ENCODE measurements at regions not wholly inside any gene's neighbourhood (a gene's known extent, or its start where the extent isn't known, plus 50 kb on each side); places are given as distances from the start of the nearest gene placed in this dataset.

- no peak for TF ChIP-seq CTCF (IDR thresholded peaks at IDR 0.05)
Observed at GRCh38 chr5:167726642-167727041, 564.8 kb upstream of the WWC1 start.

- TF ChIP-seq CTCF (IDR thresholded peaks at IDR 0.05) = no peak
Observed at GRCh38 chr5:167730121-167730520, 561.3 kb upstream of the WWC1 start.

GRCh38 chr5:167730656-167731055 is 560.8 kb upstream of the WWC1 start:
- TF ChIP-seq CTCF (IDR thresholded peaks at IDR 0.05) = no peak

- TF ChIP-seq CTCF (IDR thresholded peaks at IDR 0.05) = no peak
Observed at GRCh38 chr5:167731951-167732350, 559.5 kb upstream of the WWC1 start.

- TF ChIP-seq CTCF (IDR thresholded peaks at IDR 0.05) = no peak
Observed at GRCh38 chr5:167732499-167732898, 558.9 kb upstream of the WWC1 start.

- TF ChIP-seq CTCF (IDR thresholded peaks at IDR 0.05) = no peak
Observed at GRCh38 chr5:167736992-167737391, 554.5 kb upstream of the WWC1 start.

GRCh38 chr5:167743695-167744464 is 547.6 kb upstream of the WWC1 start:
- no peak for TF ChIP-seq CTCF (IDR thresholded peaks at IDR 0.05)

GRCh38 chr5:167745868-167746267 is 545.6 kb upstream of the WWC1 start:
- TF ChIP-seq CTCF (IDR thresholded peaks at IDR 0.05) = no peak

Data from LNCAP (cell line).